ENCODE measurements at regions not wholly inside any gene's neighbourhood (a gene's known extent, or its start where the extent isn't known, plus 50 kb on each side); places are given as distances from the start of the nearest gene placed in this dataset.

- DNase-seq (ENCODE audit: low read depth in 2 of 3, low spot score in 2 of 3) = no peak
These were observed 396.2 kb upstream of the RAG2 start for GRCh38 chr11:36994208-36994607.

GRCh38 chr11:36988556-36988955 lies 390.5 kb upstream of the RAG2 start:
- DNase-seq (ENCODE audit: low read depth in 2 of 3, low spot score in 2 of 3) = no peak

- DNase-seq (ENCODE audit: low read depth in 2 of 3, low spot score in 2 of 3) = no peak
These were observed 387.5 kb upstream of the RAG2 start for GRCh38 chr11:36985562-36985961.

GRCh38 chr11:36976741-36977140 lies 378.7 kb upstream of the RAG2 start:
- DNase-seq (ENCODE audit: low read depth in 2 of 3, low spot score in 2 of 3) = no peak

GRCh38 chr11:36974771-36975170 lies 376.7 kb upstream of the RAG2 start:
- no peak for DNase-seq (ENCODE audit: low read depth in 2 of 3, low spot score in 2 of 3)

GRCh38 chr11:36953976-36954375 lies 355.9 kb upstream of the RAG2 start:
- DNase-seq (ENCODE audit: low read depth in 2 of 3, low spot score in 2 of 3) = no peak

- DNase-seq (ENCODE audit: low read depth in 2 of 3, low spot score in 2 of 3) = no peak
These were observed 350.6 kb upstream of the RAG2 start for GRCh38 chr11:36948460-36949127.

- DNase-seq (ENCODE audit: low read depth in 2 of 3, low spot score in 2 of 3) = no peak
These were observed 347.3 kb upstream of the RAG2 start for GRCh38 chr11:36945384-36945783.

- no peak for DNase-seq (ENCODE audit: low read depth in 2 of 3, low spot score in 2 of 3)
These were observed 335.4 kb upstream of the RAG2 start for GRCh38 chr11:36933481-36933880.

GRCh38 chr11:36931139-36931538 lies 333.1 kb upstream of the RAG2 start:
- DNase-seq (ENCODE audit: low read depth in 2 of 3, low spot score in 2 of 3) = no peak

GRCh38 chr11:36930256-36930655 lies 332.2 kb upstream of the RAG2 start:
- DNase-seq (ENCODE audit: low read depth in 2 of 3, low spot score in 2 of 3) = no peak

GRCh38 chr11:36929401-36929800 lies 331.4 kb upstream of the RAG2 start:
- no peak for DNase-seq (ENCODE audit: low read depth in 2 of 3, low spot score in 2 of 3)

- DNase-seq (ENCODE audit: low read depth in 2 of 3, low spot score in 2 of 3) = no peak
These were observed 330.6 kb upstream of the RAG2 start for GRCh38 chr11:36928621-36929020.

GRCh38 chr11:36899800-36900199 lies 301.8 kb upstream of the RAG2 start:
- DNase-seq (ENCODE audit: low read depth in 2 of 3, low spot score in 2 of 3) = no peak

- no peak for DNase-seq (ENCODE audit: low read depth in 2 of 3, low spot score in 2 of 3)
These were observed 292.8 kb upstream of the RAG2 start for GRCh38 chr11:36890841-36891240.

GRCh38 chr11:36890121-36890679 lies 292.2 kb upstream of the RAG2 start:
- DNase-seq (ENCODE audit: low read depth in 2 of 3, low spot score in 2 of 3) = no peak

GRCh38 chr11:36885154-36885553 lies 287.1 kb upstream of the RAG2 start:
- no peak for DNase-seq (ENCODE audit: low read depth in 2 of 3, low spot score in 2 of 3)

GRCh38 chr11:36878737-36879136 lies 280.7 kb upstream of the RAG2 start:
- DNase-seq (ENCODE audit: low read depth in 2 of 3, low spot score in 2 of 3) = no peak

- no peak for DNase-seq (ENCODE audit: low read depth in 2 of 3, low spot score in 2 of 3)
These were observed 279.1 kb upstream of the RAG2 start for GRCh38 chr11:36877149-36877548.

GRCh38 chr11:36876266-36876665 lies 278.2 kb upstream of the RAG2 start:
- no peak for DNase-seq (ENCODE audit: low read depth in 2 of 3, low spot score in 2 of 3)

- DNase-seq (ENCODE audit: low read depth in 2 of 3, low spot score in 2 of 3) = no peak
These were observed 276.3 kb upstream of the RAG2 start for GRCh38 chr11:36874291-36874690.

- DNase-seq (ENCODE audit: low read depth in 2 of 3, low spot score in 2 of 3) = no peak
These were observed 272.3 kb upstream of the RAG2 start for GRCh38 chr11:36870361-36870760.

GRCh38 chr11:36868380-36868779 lies 270.3 kb upstream of the RAG2 start:
- no peak for DNase-seq (ENCODE audit: low read depth in 2 of 3, low spot score in 2 of 3)
